ENCODE measurements at regions not wholly inside any gene's neighbourhood (a gene's known extent, or its start where the extent isn't known, plus 50 kb on each side); places are given as distances from the start of the nearest gene placed in this dataset.

DNA sequence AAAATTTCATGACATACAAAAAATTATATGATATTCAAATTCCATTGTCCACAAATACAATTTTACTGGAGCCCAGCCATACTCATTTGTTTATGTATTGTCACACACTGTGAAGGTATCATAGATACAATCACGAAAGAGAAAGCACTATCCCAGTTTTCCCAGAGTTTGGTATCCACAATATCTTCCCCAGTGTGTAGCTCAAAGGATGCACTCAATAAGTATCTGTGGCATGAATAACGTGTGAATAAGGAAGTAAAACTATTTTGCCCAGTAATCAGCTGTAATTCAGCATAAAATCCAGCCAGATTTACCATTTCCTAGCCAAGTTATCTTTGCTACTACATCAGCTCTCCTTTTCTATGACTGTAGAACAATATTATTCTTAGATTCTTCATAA is 131.3 kb upstream of the KCNMB2 start:
- TF ChIP-seq, protein P1, sequence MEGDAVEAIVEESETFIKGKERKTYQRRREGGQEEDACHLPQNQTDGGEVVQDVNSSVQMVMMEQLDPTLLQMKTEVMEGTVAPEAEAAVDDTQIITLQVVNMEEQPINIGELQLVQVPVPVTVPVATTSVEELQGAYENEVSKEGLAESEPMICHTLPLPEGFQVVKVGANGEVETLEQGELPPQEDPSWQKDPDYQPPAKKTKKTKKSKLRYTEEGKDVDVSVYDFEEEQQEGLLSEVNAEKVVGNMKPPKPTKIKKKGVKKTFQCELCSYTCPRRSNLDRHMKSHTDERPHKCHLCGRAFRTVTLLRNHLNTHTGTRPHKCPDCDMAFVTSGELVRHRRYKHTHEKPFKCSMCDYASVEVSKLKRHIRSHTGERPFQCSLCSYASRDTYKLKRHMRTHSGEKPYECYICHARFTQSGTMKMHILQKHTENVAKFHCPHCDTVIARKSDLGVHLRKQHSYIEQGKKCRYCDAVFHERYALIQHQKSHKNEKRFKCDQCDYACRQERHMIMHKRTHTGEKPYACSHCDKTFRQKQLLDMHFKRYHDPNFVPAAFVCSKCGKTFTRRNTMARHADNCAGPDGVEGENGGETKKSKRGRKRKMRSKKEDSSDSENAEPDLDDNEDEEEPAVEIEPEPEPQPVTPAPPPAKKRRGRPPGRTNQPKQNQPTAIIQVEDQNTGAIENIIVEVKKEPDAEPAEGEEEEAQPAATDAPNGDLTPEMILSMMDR (IDR thresholded peaks at IDR 0.05), result no peak
- TF ChIP-seq POLR2A (IDR thresholded peaks at IDR 0.05), result no peak

All from thyroid gland (tissue), 4 donors.